Right cardiac atrium (tissue), 5 donors: ENCODE measurements at regions not wholly inside any gene's neighbourhood (a gene's known extent, or its start where the extent isn't known, plus 50 kb on each side); places are given as distances from the start of the nearest gene placed in this dataset.

Experiments used
- ATAC-seq, 2 donors: fragments of 200-7000 bp; cut with Tn5 transposase; one replicate each; pipeline versions ENCODE4 v1.8.0 to v1.9.1; 2020; ENCODE audit warnings: moderate library complexity in 2 of 2, mild to moderate bottlenecking in 1 of 2
- DNase-seq, 3 donors: peaks; one replicate each; pipeline ENCODE4 v3.0.0-alpha.2; 2020
- H3K27ac ChIP-seq: one replicate; pipeline ENCODE4 v1.5.1; 2013; ENCODE audit warnings: mild to moderate bottlenecking, low read length, control low read depth, moderate library complexity
- H3K27me3 ChIP-seq: one replicate; pipeline ENCODE4 v1.6.1; 2013; ENCODE audit not compliant: control insufficient read depth, insufficient read depth
- H3K4me1 ChIP-seq: one replicate; pipeline ENCODE4 v1.6.1; 2013; ENCODE audit warnings: low read length; ENCODE audit not compliant: control insufficient read depth, insufficient read depth
- H3K4me3 ChIP-seq: one replicate; pipeline ENCODE4 v1.5.1; 2013; ENCODE audit warnings: low read length, control low read depth
- H3K9me3 ChIP-seq: one replicate; pipeline ENCODE4 v1.6.1; 2013; ENCODE audit warnings: low read length; ENCODE audit not compliant: control insufficient read depth
- WGBS: extraction: QIAGEN DNeasy Blood & Tissue Kit; methylation state at CpG from one replicate; pipeline ENCODE4 v1.1.7; 2013; 5-methylcytosine and 5-hydroxymethylcytosine counted together
- intact Hi-C, 4 donors: fragments of 100-400 bp; cut with DNase I; formaldehyde crosslinking; loops; one replicate each; pipeline versions ENCODE4 v1.11.0 to v1.14.0; 2022 to 2023
- donor health status: healthy with polysubstance abuse.
- donor health status: DM: no; HTN: yes; CAD: no.
- donor health status: DM: no; HTN: no; CAD: no.
- donor health status: DM: no; HTN: yes; CAD: no; lungs with severe emphysema.
- donor health status: DM: yes; HTN: yes; CAD: no.

- 89% methylated on average over 1 of the region's 1 CpG for WGBS
- Histone ChIP-seq H3K27me3 (no peaks in the 10 kb centered on the region), H3K4me3 (no peak overlapping the region), H3K27ac (no peak overlapping the region), H3K4me1 (no peaks in the 10 kb centered on the region), H3K9me3 (no peaks in the 10 kb centered on the region)
- intact Hi-C loops, result no loop called here
- ATAC-seq (no peak), DNase-seq (no peak)
Observed at GRCh38 chr9:106619211-106619610, 243.8 kb upstream of the ZNF462 start.

- intact Hi-C loops, result no loop called here
- no peak for ATAC-seq
Observed at GRCh38 chr9:106620081-106620480, 242.9 kb upstream of the ZNF462 start.

GRCh38 chr9:106620866-106621265, 242.1 kb upstream of the ZNF462 start:
- no peaks in the 10 kb centered on the region for H3K9me3 ChIP-seq
- H3K27me3 ChIP-seq, result no peaks in the 10 kb centered on the region
- H3K4me1 ChIP-seq, result no peaks in the 10 kb centered on the region
- no peak overlapping the region for H3K27ac ChIP-seq
- DNase-seq, result no peak
- WGBS, result 87% methylated on average over 4 of the region's 4 CpGs
- no peak overlapping the region for H3K4me3 ChIP-seq
- intact Hi-C loops, result no loop called here
- no peak for ATAC-seq

More at GRCh38 chr9:106620081-106620480, 242.9 kb upstream of the ZNF462 start:
- no peak overlapping the region for H3K27ac ChIP-seq
- no peaks in the 10 kb centered on the region for H3K4me1 ChIP-seq
- WGBS, result 97% methylated on average over 2 of the region's 2 CpGs
- no peaks in the 10 kb centered on the region for H3K9me3 ChIP-seq
- no peaks in the 10 kb centered on the region for H3K27me3 ChIP-seq
- no peak for DNase-seq
- H3K4me3 ChIP-seq, result no peak overlapping the region

GRCh38 chr9:106621313-106622163, 241.4 kb upstream of the ZNF462 start:
- Histone ChIP-seq H3K9me3 (no peaks in the 10 kb centered on the region), H3K27me3 (no peaks in the 10 kb centered on the region), H3K27ac (no peak overlapping the region), H3K4me3 (no peak overlapping the region), H3K4me1 (no peaks in the 10 kb centered on the region)
- 62% methylated on average over 14 of the region's 14 CpGs for WGBS
- DNase-seq (no peak), ATAC-seq (no peak)
- intact Hi-C loops, result no loop called here

- no peaks in the 10 kb centered on the region for H3K4me1 ChIP-seq
- WGBS, result 76% methylated on average over 10 of the region's 10 CpGs
- intact Hi-C loops, result no loop called here
- H3K27me3 ChIP-seq, result no peaks in the 10 kb centered on the region
- H3K4me3 ChIP-seq, result no peak overlapping the region
- DNase-seq (no peak), ATAC-seq (no peak)
- no peaks in the 10 kb centered on the region for H3K9me3 ChIP-seq
- no peak overlapping the region for H3K27ac ChIP-seq
Observed at GRCh38 chr9:106622164-106622487, 240.8 kb upstream of the ZNF462 start.

DNA sequence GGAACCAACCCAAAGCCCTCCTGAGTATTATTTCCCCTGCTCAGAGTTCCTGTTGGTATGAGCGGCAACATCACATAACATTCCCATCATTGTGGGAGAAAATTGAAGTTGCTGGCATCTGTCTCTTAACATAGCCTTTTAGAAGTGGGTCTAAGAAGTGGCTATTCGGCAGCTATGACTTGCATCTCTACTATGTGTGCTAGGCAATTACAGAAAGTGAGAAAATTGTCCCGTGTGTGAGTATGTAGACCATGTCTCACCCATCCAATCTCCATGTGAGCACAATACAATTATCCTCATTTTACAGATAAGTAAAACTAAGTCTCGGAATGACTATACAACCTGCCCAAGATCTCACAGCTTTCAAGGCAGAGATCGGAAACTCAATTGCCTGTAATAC, 239.4 kb upstream of the ZNF462 start:
- ATAC-seq (no peak), DNase-seq (no peak)
- Histone ChIP-seq H3K4me3 (no peak overlapping the region), H3K27ac (no peak overlapping the region), H3K9me3 (no peaks in the 10 kb centered on the region), H3K4me1 (no peaks in the 10 kb centered on the region), H3K27me3 (no peaks in the 10 kb centered on the region)
- intact Hi-C loops, result no loop called here
- whole genome bisulfite sequencing, result 88% methylated on average over 5 of the region's 5 CpGs

DNA sequence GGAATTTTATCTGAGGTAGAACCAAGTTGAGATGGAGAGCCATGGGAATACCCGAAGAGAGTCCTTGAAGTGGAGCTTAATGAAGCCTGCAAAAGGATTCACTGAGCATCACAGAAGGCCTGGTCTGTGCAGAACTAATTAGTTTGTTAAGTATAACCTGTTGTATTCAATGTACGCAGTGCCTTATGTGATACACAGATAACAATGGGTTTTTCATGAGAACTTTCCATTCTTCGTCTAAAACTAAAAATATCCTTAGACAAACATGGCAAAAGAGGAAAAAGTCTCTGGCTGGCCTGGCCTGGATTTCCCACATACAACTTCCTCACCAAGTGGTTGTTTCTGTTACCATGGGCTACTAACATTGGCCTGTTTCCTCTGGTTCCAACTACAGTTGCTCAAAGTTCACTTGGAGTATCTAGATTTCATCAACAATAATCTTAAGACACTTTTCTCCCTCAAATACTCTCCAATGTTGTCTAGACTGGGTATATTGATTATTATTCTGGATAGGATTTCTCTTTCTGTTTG, 237.6 kb upstream of the ZNF462 start:
- Histone ChIP-seq H3K4me1 (no peaks in the 10 kb centered on the region), H3K27ac (no peak overlapping the region), H3K4me3 (no peak overlapping the region), H3K27me3 (no peaks in the 10 kb centered on the region), H3K9me3 (no peaks in the 10 kb centered on the region)
- 54% methylated on average over 3 of the region's 3 CpGs for whole genome bisulfite sequencing
- DNase-seq (peak in 1 of 3 donors; percentile 17), ATAC-seq (peak in 1 of 2 donors; percentile 85)
- intact Hi-C loops, result no loop called here

- H3K9me3 ChIP-seq, result no peaks in the 10 kb centered on the region
- 72% methylated on average over 6 of the region's 6 CpGs for WGBS
- H3K27me3 ChIP-seq, result no peaks in the 10 kb centered on the region
- no peak overlapping the region for H3K27ac ChIP-seq
- intact Hi-C loops, result no loop called here
- no peaks in the 10 kb centered on the region for H3K4me1 ChIP-seq
- ATAC-seq (no peak), DNase-seq (no peak)
- no peak overlapping the region for H3K4me3 ChIP-seq
Observed at GRCh38 chr9:106626936-106627335, 236.0 kb upstream of the ZNF462 start.

- no peak overlapping the region for H3K27ac ChIP-seq
- H3K4me3 ChIP-seq, result no peak overlapping the region
- H3K9me3 ChIP-seq, result no peaks in the 10 kb centered on the region
- ATAC-seq (no peak), DNase-seq (no peak)
- H3K4me1 ChIP-seq, result no peaks in the 10 kb centered on the region
- H3K27me3 ChIP-seq, result no peaks in the 10 kb centered on the region
- intact Hi-C loops, result no loop called here
- WGBS, result 76% methylated on average over 3 of the region's 3 CpGs
Observed at GRCh38 chr9:106632621-106633020, 230.3 kb upstream of the ZNF462 start.

DNA sequence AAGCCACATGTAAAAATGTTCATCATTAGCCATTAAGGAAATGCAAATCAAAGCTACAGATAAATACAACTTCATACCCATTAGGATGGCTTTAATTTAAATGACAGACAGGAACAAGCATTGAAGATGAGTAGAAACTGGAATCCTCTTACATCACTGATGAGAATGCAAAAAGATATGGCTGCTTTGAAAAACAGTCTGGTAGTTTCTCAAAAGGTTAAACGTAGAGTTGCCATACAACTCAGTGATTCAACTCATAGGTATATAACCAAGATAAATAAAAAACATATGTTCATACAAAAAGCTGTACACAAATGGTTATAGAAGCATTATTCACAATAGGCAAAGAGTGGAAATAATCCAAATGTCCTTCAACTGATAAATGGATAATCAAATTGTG, 228.8 kb upstream of the ZNF462 start:
- intact Hi-C loops, result no loop called here
- WGBS, result 80% methylated on average over 1 of the region's 1 CpG
- Histone ChIP-seq H3K4me3 (no peak overlapping the region), H3K4me1 (no peaks in the 10 kb centered on the region), H3K27ac (no peak overlapping the region), H3K9me3 (no peaks in the 10 kb centered on the region), H3K27me3 (no peaks in the 10 kb centered on the region)
- ATAC-seq (no peak), DNase-seq (no peak)

DNA sequence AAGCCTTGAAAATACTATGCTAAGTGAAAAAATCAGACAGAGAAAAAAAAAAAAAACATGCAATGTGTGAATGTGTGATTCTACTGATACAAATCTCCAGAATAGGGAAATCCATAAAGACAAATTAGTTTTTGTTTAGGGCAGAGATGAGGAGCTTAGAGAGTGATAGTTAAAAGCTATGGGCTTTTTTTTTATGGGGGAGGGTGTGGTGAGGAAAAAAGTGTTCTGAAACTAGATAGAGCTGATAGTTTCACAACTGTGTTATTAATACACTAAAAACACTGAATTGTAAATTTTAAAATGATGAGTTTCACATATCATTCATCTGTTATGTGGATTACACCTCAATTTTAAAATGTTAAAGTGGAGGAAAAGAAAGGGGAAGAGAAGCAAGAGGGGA, 228.3 kb upstream of the ZNF462 start:
- DNase-seq (no peak), ATAC-seq (no peak)
- no peak overlapping the region for H3K4me3 ChIP-seq
- no peaks in the 10 kb centered on the region for H3K27me3 ChIP-seq
- H3K27ac ChIP-seq, result no peak overlapping the region
- no peaks in the 10 kb centered on the region for H3K9me3 ChIP-seq
- intact Hi-C loops, result no loop called here
- no peaks in the 10 kb centered on the region for H3K4me1 ChIP-seq

DNA sequence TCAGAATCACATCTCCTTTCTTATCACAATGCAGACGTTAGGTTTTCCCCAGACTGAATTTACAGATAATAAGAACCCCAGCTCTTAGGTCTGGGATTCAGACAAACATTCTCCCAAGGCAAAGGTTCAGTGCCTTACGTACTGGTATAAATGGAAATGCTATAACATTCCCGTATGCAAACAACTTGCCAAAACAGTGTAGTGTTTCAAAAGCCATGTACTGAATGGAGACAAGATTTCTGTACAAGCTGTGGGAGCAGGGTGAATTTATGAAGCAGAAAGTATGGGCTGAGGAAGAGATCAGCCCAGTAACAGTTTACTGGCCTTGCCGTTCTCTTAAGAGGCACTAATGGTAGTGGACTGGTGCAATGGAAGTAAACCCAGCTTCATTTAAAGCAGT, 225.5 kb upstream of the ZNF462 start:
- no peak overlapping the region for H3K4me3 ChIP-seq
- no peak overlapping the region for H3K27ac ChIP-seq
- no peak for ATAC-seq
- no peak for DNase-seq
- WGBS, result 41% methylated on average over 4 of the region's 4 CpGs
- no peaks in the 10 kb centered on the region for H3K9me3 ChIP-seq
- no peaks in the 10 kb centered on the region for H3K27me3 ChIP-seq
- intact Hi-C loops, result no loop called here
- no peaks in the 10 kb centered on the region for H3K4me1 ChIP-seq
